Aorta (tissue), 5 donors: ENCODE measurements at regions not wholly inside any gene's neighbourhood (a gene's known extent, or its start where the extent isn't known, plus 50 kb on each side); places are given as distances from the start of the nearest gene placed in this dataset.
"Not testable (repeated sequence)": the region's sequence is repeated elsewhere in the genome, so short reads cannot be mapped to it uniquely, and the experiment has no call there.

ENCODE experiments used
- ATAC-seq: fragments of 200-7000 bp; cut with Tn5 transposase; one replicate; pipeline ENCODE4 v1.9.1; 2022; ENCODE audit warnings: moderate library complexity; ENCODE audit not compliant: low FRiP score
- DNase-seq, 2 donors: peaks; one replicate each; pipeline ENCODE4 v3.0.0-alpha.2; 2020
- H3K27ac ChIP-seq, 2 donors: one replicate each; pipeline ENCODE4 v1.5.1; 2013; ENCODE audit warnings: low read length in 2 of 2, mild to moderate bottlenecking in 2 of 2, moderate library complexity in 2 of 2, control low read depth in 1 of 2, inconsistent platforms in 1 of 2, low read depth in 1 of 2
- H3K27me3 ChIP-seq, 2 donors: one replicate each; pipeline ENCODE4 v1.6.1; 2013; ENCODE audit warnings: control low read depth in 1 of 2, low read length in 1 of 2, mild to moderate bottlenecking in 1 of 2, moderate library complexity in 1 of 2; ENCODE audit not compliant: insufficient read depth in 2 of 2, control insufficient read depth in 1 of 2
- H3K36me3 ChIP-seq, 2 donors: one replicate each; pipeline ENCODE4 v1.6.1; 2013; ENCODE audit warnings: control low read depth in 1 of 2, low read length in 1 of 2, mild to moderate bottlenecking in 1 of 2; ENCODE audit not compliant: insufficient read depth in 2 of 2, control insufficient read depth in 1 of 2
- H3K4me1 ChIP-seq, 2 donors: one replicate each; pipeline ENCODE4 v1.6.1; 2013; ENCODE audit warnings: low read length in 2 of 2, control low read depth in 1 of 2, mild to moderate bottlenecking in 1 of 2, moderate library complexity in 1 of 2; ENCODE audit not compliant: insufficient read depth in 2 of 2, control insufficient read depth in 1 of 2
- H3K4me3 ChIP-seq, 2 donors: one replicate each; pipeline ENCODE4 v1.5.1; 2013; ENCODE audit warnings: low read length in 2 of 2, control low read depth in 1 of 2, mild to moderate bottlenecking in 1 of 2
- H3K9me3 ChIP-seq: one replicate; pipeline ENCODE4 v1.6.1; 2013; ENCODE audit warnings: mild to moderate bottlenecking, low read length; ENCODE audit not compliant: control insufficient read depth
- WGBS, 2 donors: extraction: QIAGEN DNeasy Blood & Tissue Kit; methylation state at CpG; one replicate each; pipeline ENCODE4 v1.1.7; 2013; 5-methylcytosine and 5-hydroxymethylcytosine counted together
- intact Hi-C, 2 donors: fragments of 100-400 bp; cut with DNase I; formaldehyde crosslinking; loops; one replicate each; pipeline versions ENCODE4 v1.14.2 to v1.15.0; 2022
- donor health status: healthy with polysubstance abuse.
- donor health status: Bipolar disorder and iron deficiency.
- donor health status: DM: no; HTN: no; CAD: no.
- donor health status: DM: no; HTN: no; CAD: no.
- donor health status: DM: yes; HTN: yes; CAD: no.

DNA sequence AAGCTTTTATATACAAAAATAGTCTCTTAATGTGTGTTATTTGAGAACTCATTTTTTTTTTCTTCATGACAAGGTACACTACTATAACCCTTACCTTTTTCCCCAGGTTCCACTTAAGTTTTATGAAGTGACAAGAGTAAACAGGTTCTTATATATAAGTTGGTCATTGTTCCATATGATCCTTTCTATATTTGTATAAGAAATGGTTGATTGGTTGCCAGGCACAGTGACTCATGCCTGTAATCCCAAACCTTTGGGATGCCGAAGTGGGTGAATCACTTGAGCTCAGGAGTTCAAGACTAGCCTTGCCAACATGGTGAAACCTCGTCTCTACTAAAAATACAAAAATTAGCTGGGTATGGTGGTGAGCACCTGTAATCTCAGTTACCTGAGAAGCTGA lies 108.3 kb downstream of the PCSK1 start:
- no peak for DNase-seq
- 80 to 83% methylated on average over 2 of the region's 2 CpGs for WGBS, 2 donors

DNA sequence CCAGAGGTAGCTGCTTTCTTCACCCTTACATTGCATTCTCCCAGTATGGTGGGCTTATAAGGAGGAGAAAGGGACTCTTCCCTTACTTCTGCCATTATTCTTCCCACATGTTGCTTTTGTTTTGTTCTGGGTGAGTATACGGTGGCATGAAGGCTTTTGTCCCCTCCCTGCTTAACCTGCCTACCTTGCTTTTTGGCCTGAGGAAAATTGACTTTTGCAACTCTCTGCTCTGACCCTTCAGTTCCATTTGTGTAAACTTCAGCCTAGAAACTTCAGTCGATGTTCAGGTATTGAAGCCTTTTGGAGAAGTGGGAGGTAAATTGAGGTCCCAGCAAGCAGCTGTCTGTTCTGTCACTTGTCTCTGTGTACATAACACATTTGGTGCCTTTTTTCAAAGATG lies 110.2 kb downstream of the PCSK1 start:
- H3K36me3 ChIP-seq: no peaks in the 10 kb centered on the region
- 62 to 82% methylated on average over 2 of the region's 2 CpGs for WGBS, 2 donors
- DNase-seq (no peak), ATAC-seq (no peak)
- H3K27ac ChIP-seq: no peak overlapping the region
- no peak overlapping the region for H3K4me3 ChIP-seq
- H3K4me1 ChIP-seq: no peaks in the 10 kb centered on the region
- no peaks in the 10 kb centered on the region for H3K9me3 ChIP-seq
- intact Hi-C loops: no loop called here
- no peaks in the 10 kb centered on the region for H3K27me3 ChIP-seq

More for the DNA sequence above, 108.3 kb downstream of the PCSK1 start:
- Histone ChIP-seq H3K27ac (no peak overlapping the region), H3K4me1 (peaks cover 2 to 3% of the 10 kb centered on the region in 2 donors), H3K27me3 (no peaks in the 10 kb centered on the region), H3K4me3 (no peak overlapping the region), H3K9me3 (no peaks in the 10 kb centered on the region), H3K36me3 (no peaks in the 10 kb centered on the region)
- no peak for ATAC-seq
- intact Hi-C loops: loop anchor here in 1 of 2 donors (5.0 kb wide), 1 partner anchor 77 kb away; no protein-coding TSS in a partner anchor

DNA sequence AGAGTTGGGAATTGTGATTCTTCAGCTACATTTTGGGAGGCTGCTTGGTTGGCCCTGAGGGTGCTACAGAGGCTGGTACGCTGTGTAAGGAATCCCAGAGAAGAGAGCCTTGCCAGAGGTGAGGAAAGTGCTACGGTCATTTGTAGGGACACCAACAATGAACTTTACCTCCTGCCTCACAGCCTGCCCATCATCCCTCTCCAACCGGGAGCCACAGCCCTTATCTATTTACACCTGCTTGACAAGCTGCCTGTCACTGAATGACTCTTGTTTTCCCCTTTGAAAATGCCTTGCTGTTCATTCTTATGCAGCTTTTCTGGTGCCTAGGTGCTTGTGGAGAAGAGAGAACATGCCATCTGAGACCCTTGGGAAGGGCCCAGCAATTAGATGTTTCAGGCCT lies 110.8 kb downstream of the PCSK1 start:
- intact Hi-C loops: no loop called here

DNA sequence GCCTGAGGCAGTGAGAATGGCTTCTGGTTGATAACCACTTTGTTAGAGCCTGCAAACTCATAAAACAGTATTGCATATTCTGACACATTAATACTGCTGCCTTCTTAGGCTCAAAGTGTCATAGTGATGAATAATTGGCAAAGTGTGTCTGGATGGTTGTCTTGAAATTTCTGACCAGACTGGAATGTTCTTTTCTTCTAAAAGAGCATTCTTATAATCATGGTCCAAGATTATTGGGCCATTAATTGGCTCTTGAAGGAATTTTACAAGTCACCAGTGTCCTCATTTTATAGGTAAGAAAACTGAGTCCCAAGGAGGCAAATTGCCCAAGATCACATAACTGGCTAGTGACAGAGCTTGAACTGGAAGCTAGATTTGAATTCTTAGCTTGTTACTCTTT lies 111.7 kb downstream of the PCSK1 start:
- intact Hi-C loops: no loop called here
- Histone ChIP-seq H3K36me3 (no peaks in the 10 kb centered on the region), H3K9me3 (no peaks in the 10 kb centered on the region), H3K27ac (no peak overlapping the region), H3K27me3 (no peaks in the 10 kb centered on the region), H3K4me1 (no peaks in the 10 kb centered on the region), H3K4me3 (no peak overlapping the region)
- ATAC-seq (no peak), DNase-seq (no peak)

More for the DNA sequence above, 110.8 kb downstream of the PCSK1 start:
- DNase-seq: no peak
- Histone ChIP-seq H3K27ac (no peak overlapping the region), H3K27me3 (no peaks in the 10 kb centered on the region), H3K36me3 (no peaks in the 10 kb centered on the region), H3K9me3 (no peaks in the 10 kb centered on the region), H3K4me1 (no peaks in the 10 kb centered on the region), H3K4me3 (no peak overlapping the region)
- no peak for ATAC-seq
- WGBS, 2 donors: 89 to 90% methylated on average over 3 of the region's 3 CpGs

DNA sequence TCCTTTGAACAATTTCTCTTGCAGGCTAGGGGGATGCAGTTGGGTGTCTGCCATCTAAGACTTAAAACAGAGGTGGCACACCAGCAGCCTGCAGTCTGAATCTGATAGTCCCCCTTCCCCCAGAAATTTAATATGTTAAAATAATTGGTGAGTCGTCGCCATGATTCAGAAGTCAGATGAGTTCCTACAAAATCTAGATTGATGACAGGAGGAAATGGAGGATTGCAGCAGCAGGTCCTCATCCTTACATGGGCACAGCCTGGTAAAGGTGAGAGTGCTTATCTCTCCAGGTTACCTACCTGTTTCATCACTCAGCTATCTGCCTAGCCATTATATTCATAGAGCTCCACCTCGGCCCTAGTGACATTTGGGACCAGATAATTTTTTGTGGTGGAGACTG lies 112.3 kb downstream of the PCSK1 start:
- Histone ChIP-seq H3K4me3 (no peak overlapping the region), H3K36me3 (no peaks in the 10 kb centered on the region), H3K27ac (no peak overlapping the region), H3K4me1 (no peaks in the 10 kb centered on the region), H3K27me3 (no peaks in the 10 kb centered on the region), H3K9me3 (no peaks in the 10 kb centered on the region)
- 95 to 100% methylated on average over 3 of the region's 3 CpGs for WGBS, 2 donors
- no peak for ATAC-seq
- intact Hi-C loops: no loop called here
- no peak for DNase-seq

DNA sequence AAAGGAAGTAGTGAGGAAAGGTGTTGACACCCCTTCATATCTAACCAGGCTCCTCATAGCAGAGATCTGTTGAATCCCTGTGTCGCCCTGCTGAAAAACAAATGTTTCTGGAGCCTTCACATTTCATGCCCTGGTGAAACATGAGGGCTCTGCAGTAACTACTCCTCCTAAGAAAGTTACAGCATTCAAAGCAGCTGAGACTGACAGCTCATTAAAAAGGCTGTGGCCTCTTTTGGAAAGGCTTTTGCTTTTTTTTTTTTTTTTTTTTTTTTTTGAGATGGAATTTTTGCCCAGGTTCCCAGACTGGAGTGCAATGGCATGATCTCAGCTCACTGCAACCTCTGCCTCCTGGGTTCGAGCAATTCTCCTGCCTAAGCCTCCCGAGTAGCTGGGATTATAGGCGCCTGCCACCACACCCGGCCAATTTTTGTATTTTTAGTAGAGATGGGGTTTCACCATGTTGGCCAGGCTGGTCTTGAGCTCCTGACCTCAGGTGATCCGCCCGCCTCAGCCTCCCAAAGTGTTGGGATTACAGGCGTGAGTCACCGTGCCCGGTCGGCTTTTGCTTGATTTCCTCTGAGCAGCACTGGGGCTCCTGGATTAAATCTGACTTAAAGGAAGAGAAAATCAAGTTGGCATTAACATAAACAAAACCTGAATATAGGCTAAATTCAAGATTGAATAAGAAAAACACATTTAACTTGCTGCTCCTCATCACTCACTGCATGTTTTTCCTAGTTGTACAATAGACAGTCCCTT lies 112.9 kb downstream of the PCSK1 start:
- ATAC-seq, H3K36me3 ChIP-seq, H3K27me3 ChIP-seq, H3K4me3 ChIP-seq, H3K27ac ChIP-seq, H3K9me3 ChIP-seq, H3K4me1 ChIP-seq, DNase-seq, intact Hi-C loops: not testable (repeated sequence)
- 90 to 92% methylated on average over 11 of the region's 11 CpGs for WGBS, 2 donors

DNA sequence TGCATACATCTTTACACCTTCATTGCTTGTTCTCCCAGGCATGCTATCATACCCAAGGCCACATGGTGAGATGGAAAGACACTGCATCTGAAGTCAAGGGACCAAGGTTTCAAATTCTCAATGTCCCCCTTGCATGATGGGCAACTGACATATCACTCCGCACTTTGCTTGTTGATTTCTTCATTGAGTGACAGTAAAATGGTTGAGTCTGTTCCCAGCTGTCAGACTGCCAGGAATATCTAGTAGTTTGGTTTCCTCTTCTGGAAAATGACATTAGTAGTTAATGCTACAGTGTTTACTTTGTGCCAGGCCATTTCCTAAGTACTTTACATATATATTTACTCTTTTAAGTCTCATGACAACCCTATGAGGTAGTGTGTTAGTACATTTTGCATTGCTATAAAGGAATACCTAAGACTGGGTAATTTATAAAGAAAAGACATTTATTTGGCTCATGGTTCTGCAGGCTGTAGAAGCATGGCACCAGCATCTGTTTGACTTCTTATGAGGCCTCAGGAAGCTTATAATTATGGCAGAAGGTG lies 114.4 kb downstream of the PCSK1 start:
- ATAC-seq (no peak), DNase-seq (no peak)
- Histone ChIP-seq H3K4me3 (no peak overlapping the region), H3K27me3 (no peaks in the 10 kb centered on the region), H3K4me1 (peaks cover 0 to 4% of the 10 kb centered on the region in 2 donors), H3K36me3 (no peaks in the 10 kb centered on the region), H3K27ac (no peak overlapping the region), H3K9me3 (no peaks in the 10 kb centered on the region)
- intact Hi-C loops: no loop called here
- 96 to 97% methylated on average over 1 of the region's 1 CpG for WGBS, 2 donors

DNA sequence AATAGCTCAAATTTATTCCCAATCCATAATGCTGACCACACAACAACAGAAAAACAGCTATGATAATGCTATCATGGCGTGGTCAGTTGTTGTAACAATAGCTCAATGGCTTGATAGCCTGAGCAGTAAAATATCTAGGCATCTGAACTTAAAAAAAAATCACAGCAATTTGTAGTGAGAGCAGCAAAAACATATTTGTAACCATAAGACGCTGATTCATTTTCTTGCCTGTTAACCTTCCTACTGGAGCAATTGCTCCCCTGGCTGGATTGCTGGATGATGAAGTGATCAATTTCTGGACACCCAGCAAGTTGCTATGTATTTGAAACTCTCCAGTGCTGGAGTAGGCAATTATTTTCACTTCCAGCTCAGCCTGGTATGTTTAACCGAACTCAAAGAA lies 115.1 kb downstream of the PCSK1 start:
- H3K9me3 ChIP-seq: no peaks in the 10 kb centered on the region

DNA sequence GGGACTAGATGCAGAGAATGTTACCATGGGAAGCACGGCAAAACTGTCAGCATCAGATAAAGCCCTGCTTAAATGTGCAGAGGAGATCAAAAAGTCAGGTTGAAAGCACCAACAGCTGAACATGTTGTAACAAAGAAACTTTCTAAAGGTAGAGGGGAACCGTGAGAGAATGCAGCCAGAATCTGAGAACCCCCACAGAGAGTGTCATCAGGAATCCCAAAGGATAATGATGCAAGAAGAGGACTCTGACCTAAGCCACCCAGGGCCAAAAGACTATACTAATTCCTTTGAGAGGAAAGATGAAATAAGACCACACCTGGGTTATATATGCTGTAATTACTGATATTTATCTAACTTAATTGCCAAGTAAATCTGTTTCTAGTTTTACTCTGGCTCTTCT lies 116.6 kb downstream of the PCSK1 start:
- H3K27ac ChIP-seq: no peak overlapping the region
- H3K36me3 ChIP-seq: no peaks in the 10 kb centered on the region
- ATAC-seq (no peak), DNase-seq (no peak)
- intact Hi-C loops: no loop called here
- WGBS, 2 donors: 86 to 89% methylated on average over 2 of the region's 2 CpGs
- peaks cover 0 to 4% of the 10 kb centered on the region in 2 donors for H3K4me1 ChIP-seq
- no peaks in the 10 kb centered on the region for H3K9me3 ChIP-seq
- H3K27me3 ChIP-seq: no peaks in the 10 kb centered on the region
- H3K4me3 ChIP-seq: no peak overlapping the region

More for the DNA sequence above, 115.1 kb downstream of the PCSK1 start:
- ATAC-seq (no peak), DNase-seq (no peak)
- Histone ChIP-seq H3K4me1 (peaks cover 0 to 4% of the 10 kb centered on the region in 2 donors), H3K27ac (no peak overlapping the region), H3K4me3 (no peak overlapping the region), H3K36me3 (no peaks in the 10 kb centered on the region), H3K27me3 (no peaks in the 10 kb centered on the region)
- intact Hi-C loops: no loop called here
- 88 to 90% methylated on average over 3 of the region's 3 CpGs for WGBS, 2 donors
